ENCODE measurements at regions not wholly inside any gene's neighbourhood (a gene's known extent, or its start where the extent isn't known, plus 50 kb on each side); places are given as distances from the start of the nearest gene placed in this dataset.

DNA sequence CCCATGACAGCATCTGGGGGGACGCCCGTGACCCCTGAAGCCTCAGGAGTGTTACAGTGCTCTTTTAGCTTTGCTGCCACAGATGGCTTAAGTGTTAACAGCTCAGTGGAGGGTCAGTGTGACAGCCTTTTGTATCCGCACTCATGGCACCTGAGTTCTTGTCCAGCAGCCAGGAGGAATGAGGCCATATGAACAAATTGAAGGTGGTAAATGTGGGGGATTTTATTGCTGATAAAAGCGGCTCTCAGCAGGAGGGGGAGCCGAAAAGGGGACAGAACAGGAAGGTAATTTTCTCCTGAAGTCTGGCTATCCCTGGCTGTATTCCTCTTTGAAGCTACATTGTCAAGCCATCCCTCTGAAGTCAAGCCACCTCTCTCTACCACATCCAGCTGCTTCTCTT, 441.0 kb downstream of the RAPGEF2 start:
- no TSS peak for BruUV-seq (replicated peaks)
- intact Hi-C loops (cut with micrococcal nuclease; ENCODE audit: unreplicated experiment) = no loop called here
- H3K27me3 ChIP-seq (replicated peaks; ENCODE audit: insufficient read depth, low read depth, low read length, poor library complexity) = no peaks in the 10 kb centered on the region
- DNase-seq (ENCODE audit: low spot score) = no peak
- ChIA-PET POLR2A (ENCODE audit: low non-redundant PET) (no interaction called here), CTCF (no interaction called here)
- TF ChIP-seq EZH2 (IDR thresholded peaks at IDR 0.05; ENCODE audit: borderline replicate concordance, low read depth, low read length, poor library complexity, severe bottlenecking) = no peak
- TF ChIP-seq, protein P1, sequence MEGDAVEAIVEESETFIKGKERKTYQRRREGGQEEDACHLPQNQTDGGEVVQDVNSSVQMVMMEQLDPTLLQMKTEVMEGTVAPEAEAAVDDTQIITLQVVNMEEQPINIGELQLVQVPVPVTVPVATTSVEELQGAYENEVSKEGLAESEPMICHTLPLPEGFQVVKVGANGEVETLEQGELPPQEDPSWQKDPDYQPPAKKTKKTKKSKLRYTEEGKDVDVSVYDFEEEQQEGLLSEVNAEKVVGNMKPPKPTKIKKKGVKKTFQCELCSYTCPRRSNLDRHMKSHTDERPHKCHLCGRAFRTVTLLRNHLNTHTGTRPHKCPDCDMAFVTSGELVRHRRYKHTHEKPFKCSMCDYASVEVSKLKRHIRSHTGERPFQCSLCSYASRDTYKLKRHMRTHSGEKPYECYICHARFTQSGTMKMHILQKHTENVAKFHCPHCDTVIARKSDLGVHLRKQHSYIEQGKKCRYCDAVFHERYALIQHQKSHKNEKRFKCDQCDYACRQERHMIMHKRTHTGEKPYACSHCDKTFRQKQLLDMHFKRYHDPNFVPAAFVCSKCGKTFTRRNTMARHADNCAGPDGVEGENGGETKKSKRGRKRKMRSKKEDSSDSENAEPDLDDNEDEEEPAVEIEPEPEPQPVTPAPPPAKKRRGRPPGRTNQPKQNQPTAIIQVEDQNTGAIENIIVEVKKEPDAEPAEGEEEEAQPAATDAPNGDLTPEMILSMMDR (conservative IDR thresholded peaks at IDR 0.05; ENCODE audit: low read depth, low read length) = no peak
- no peaks in the 10 kb centered on the region for H3K36me3 ChIP-seq (ENCODE audit: insufficient read depth, low read length, poor library complexity, severe bottlenecking)
- no peak overlapping the region for H3K4me3 ChIP-seq (ENCODE audit: low read depth, low read length, poor library complexity, severe bottlenecking)
- no peak overlapping the region for H3K27ac ChIP-seq (ENCODE audit: low read depth, low read length, poor library complexity, severe bottlenecking)
- no peaks in the 10 kb centered on the region for H3K4me1 ChIP-seq (ENCODE audit: insufficient read depth, low read length, poor library complexity, severe bottlenecking)
- H3K9me3 ChIP-seq (ENCODE audit: low read depth, low read length, poor library complexity, severe bottlenecking) = no peaks in the 10 kb centered on the region

DNA sequence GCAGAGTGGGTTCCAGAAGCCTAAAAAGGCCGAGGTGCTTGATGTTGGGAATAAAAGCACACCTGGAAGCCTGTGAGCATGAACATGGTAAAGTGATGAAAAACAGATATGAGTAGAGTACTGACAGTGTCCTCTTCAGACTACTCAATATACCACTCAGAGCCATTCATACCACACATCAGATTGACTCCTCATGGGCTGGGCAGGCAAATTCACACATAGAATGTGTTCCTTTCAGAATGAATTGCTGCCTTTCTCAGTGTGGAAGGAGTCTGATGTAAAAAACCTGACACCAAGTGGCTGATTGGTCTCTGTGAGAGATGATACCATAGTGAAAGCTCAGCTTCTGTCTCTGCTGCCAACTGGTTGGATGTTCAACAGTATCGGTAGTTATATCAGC, 442.7 kb downstream of the RAPGEF2 start:
- no peaks in the 10 kb centered on the region for H3K4me1 ChIP-seq (ENCODE audit: insufficient read depth, low read length, poor library complexity, severe bottlenecking)
- H3K4me3 ChIP-seq (ENCODE audit: low read depth, low read length, poor library complexity, severe bottlenecking) = no peak overlapping the region
- no peaks in the 10 kb centered on the region for H3K36me3 ChIP-seq (ENCODE audit: insufficient read depth, low read length, poor library complexity, severe bottlenecking)
- H3K9me3 ChIP-seq (ENCODE audit: low read depth, low read length, poor library complexity, severe bottlenecking) = no peaks in the 10 kb centered on the region
- TF ChIP-seq, protein P1 (conservative IDR thresholded peaks at IDR 0.05; ENCODE audit: low read depth, low read length) = no peak
- TF ChIP-seq EZH2 (IDR thresholded peaks at IDR 0.05; ENCODE audit: borderline replicate concordance, low read depth, low read length, poor library complexity, severe bottlenecking) = no peak
- no TSS peak for BruUV-seq (replicated peaks)
- no peaks in the 10 kb centered on the region for H3K27me3 ChIP-seq (replicated peaks; ENCODE audit: insufficient read depth, low read depth, low read length, poor library complexity)
- no peak for DNase-seq (ENCODE audit: low spot score)
- ChIA-PET CTCF (no interaction called here), POLR2A (ENCODE audit: low non-redundant PET) (no interaction called here)
- H3K27ac ChIP-seq (ENCODE audit: low read depth, low read length, poor library complexity, severe bottlenecking) = no peak overlapping the region
- intact Hi-C loops (cut with micrococcal nuclease; ENCODE audit: unreplicated experiment) = no loop called here

DNA sequence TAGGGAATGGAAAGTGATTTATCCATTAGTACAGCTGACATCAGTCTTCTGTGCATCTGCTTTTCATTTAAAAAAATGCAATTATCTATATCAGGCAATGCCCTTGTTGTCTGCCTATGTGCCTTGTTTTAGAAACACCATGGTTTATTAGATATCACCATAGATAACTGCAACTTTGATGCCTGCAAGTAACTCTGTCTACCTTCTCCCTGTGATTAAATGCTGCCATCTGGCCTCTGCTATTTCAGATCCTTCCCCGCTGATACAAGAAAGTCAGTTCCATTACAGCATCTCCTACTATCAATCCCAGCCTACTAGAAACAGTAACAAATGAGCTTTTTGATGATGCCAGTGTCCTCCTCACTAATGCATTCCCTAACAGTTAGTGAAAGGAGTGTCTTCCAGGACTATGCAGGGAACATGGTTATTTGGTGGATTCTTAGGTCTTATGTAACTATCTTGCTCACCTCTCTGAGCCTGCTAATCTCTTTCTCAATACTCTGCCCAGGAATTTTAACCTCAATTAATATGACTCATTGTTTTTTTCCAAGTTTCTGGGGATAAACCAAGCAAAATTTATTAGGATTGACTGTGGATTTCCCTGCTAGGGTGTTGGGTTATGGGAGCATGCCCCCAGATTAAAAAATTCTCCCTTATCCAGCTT, 444.9 kb downstream of the RAPGEF2 start:
- TF ChIP-seq, protein P1 (conservative IDR thresholded peaks at IDR 0.05; ENCODE audit: low read depth, low read length) = no peak
- no peak for TF ChIP-seq EZH2 (IDR thresholded peaks at IDR 0.05; ENCODE audit: borderline replicate concordance, low read depth, low read length, poor library complexity, severe bottlenecking)
- no peak overlapping the region for H3K4me3 ChIP-seq (ENCODE audit: low read depth, low read length, poor library complexity, severe bottlenecking)
- H3K27ac ChIP-seq (ENCODE audit: low read depth, low read length, poor library complexity, severe bottlenecking) = no peak overlapping the region
- CTCF ChIA-PET = no interaction called here
- POLR2A ChIA-PET (ENCODE audit: low non-redundant PET) = no interaction called here
- H3K36me3 ChIP-seq (ENCODE audit: insufficient read depth, low read length, poor library complexity, severe bottlenecking) = no peaks in the 10 kb centered on the region
- H3K9me3 ChIP-seq (ENCODE audit: low read depth, low read length, poor library complexity, severe bottlenecking) = no peaks in the 10 kb centered on the region
- no peaks in the 10 kb centered on the region for H3K27me3 ChIP-seq (replicated peaks; ENCODE audit: insufficient read depth, low read depth, low read length, poor library complexity)
- no peak for DNase-seq (ENCODE audit: low spot score)
- no peaks in the 10 kb centered on the region for H3K4me1 ChIP-seq (ENCODE audit: insufficient read depth, low read length, poor library complexity, severe bottlenecking)
- intact Hi-C loops (cut with micrococcal nuclease; ENCODE audit: unreplicated experiment) = no loop called here
- BruUV-seq (replicated peaks) = no TSS peak

All from A673 (cell line).